ENCODE measurements at regions not wholly inside any gene's neighbourhood (a gene's known extent, or its start where the extent isn't known, plus 50 kb on each side); places are given as distances from the start of the nearest gene placed in this dataset.

GRCh38 chr14:97028382-97028781 lies 231.2 kb downstream of the VRK1 start:
- no peak for TF ChIP-seq CTCF (conservative IDR thresholded peaks at IDR 0.05 in 1 of 2, IDR thresholded peaks at IDR 0.05 in 1 of 2; ENCODE audit: extremely low read depth in 1 of 2, insufficient read depth in 1 of 2, low read depth in 1 of 2, low read length in 2 of 2)
- no peak for TF ChIP-seq EZH2 (IDR thresholded peaks at IDR 0.05; ENCODE audit: borderline replicate concordance, low read length)

Data from mammary epithelial cell (primary cell).